Uterus (tissue), 2 donors: ENCODE measurements at regions not wholly inside any gene's neighbourhood (a gene's known extent, or its start where the extent isn't known, plus 50 kb on each side); places are given as distances from the start of the nearest gene placed in this dataset.

Source experiments
- CTCF ChIP-seq, 4 experiments: fragments of 200-600 bp in 2 of 4; fragments of 450-650 bp in 2 of 4; sonication (generic) in 2 of 4; IDR thresholded peaks; one replicate each; pipeline ENCODE4 v1.5.1; 2016 to 2019; ENCODE audit warnings: antibody characterized with exemption in 4 of 4, mild to moderate bottlenecking in 2 of 4, moderate library complexity in 1 of 4
- POLR2A ChIP-seq, 2 donors: fragments of 450-650 bp; IDR thresholded peaks; one replicate each; pipeline ENCODE4 v1.6.1; 2016; ENCODE audit warnings: antibody characterized with exemption in 2 of 2, mild to moderate bottlenecking in 1 of 2, moderate library complexity in 1 of 2

- TF ChIP-seq CTCF (IDR thresholded peaks at IDR 0.05) (no peak), POLR2A (IDR thresholded peaks at IDR 0.05) (no peak)
Observed at GRCh38 chr5:68771732-68772131, 322.1 kb upstream of the SLC30A5 start.
